ENCODE measurements at regions not wholly inside any gene's neighbourhood (a gene's known extent, or its start where the extent isn't known, plus 50 kb on each side); places are given as distances from the start of the nearest gene placed in this dataset.

GRCh38 chr6:22825210-22825609, 255.8 kb downstream of the HDGFL1 start:
- dilution Hi-C loops (cut with MboI; ENCODE audit: extremely low pct_ligation_motif_present, low sequenced_read_pairs) (no loop called here), intact Hi-C loops (cut with micrococcal nuclease) (loop anchor here (5.0 to 10.0 kb wide), 5 partner anchors 503 to 1948 kb away; no protein-coding TSS in a partner anchor)
- Histone ChIP-seq H2AFZ (ENCODE audit: low read depth, low read length) (no peak overlapping the region), H3K9me3 (replicated peaks; ENCODE audit: control insufficient read depth, insufficient read depth, low read length) (no peaks in the 10 kb centered on the region), H4K20me1 (replicated peaks; ENCODE audit: control insufficient read depth, extremely low read depth, insufficient read depth, low read length) (no peaks in the 10 kb centered on the region), H3K4me2 (ENCODE audit: insufficient read depth, low read length) (no peak overlapping the region), H3K27me3 (ENCODE audit: control insufficient read depth in 2 of 2, insufficient read depth in 2 of 2, low read length in 2 of 2) (no peaks in the 10 kb centered on the region), H3K9ac (replicated peaks; ENCODE audit: extremely low read depth, insufficient read depth, low read length) (no peak overlapping the region), H3K27ac (ENCODE audit: insufficient read depth, low read depth, low read length) (no peak overlapping the region), H3K36me3 (ENCODE audit: control insufficient read depth in 2 of 2, extremely low read depth in 1 of 2, insufficient read depth in 2 of 2, low read length in 2 of 2) (no peaks in the 10 kb centered on the region), H3K79me2 (ENCODE audit: control insufficient read depth, insufficient read depth, low read length) (no peaks in the 10 kb centered on the region), H3K4me3 (replicated peaks in 1 of 3; ENCODE audit: insufficient read depth in 1 of 3, low read depth in 1 of 3, low read length in 3 of 3) (no peak overlapping the region), H3K4me1 (ENCODE audit: control insufficient read depth, extremely low read depth, insufficient read depth, low read length) (peaks cover 31% of the 10 kb centered on the region), H3K9me1 (replicated peaks; ENCODE audit: control insufficient read depth, extremely low read depth, insufficient read depth, low read length) (no peaks in the 10 kb centered on the region)
- DNase-seq (ENCODE audit: low read depth, low spot score) = no peak
- TF ChIP-seq CTCF (IDR thresholded peaks at IDR 0.05; ENCODE audit: extremely low read depth in 1 of 2, insufficient read depth in 1 of 2, low read depth in 1 of 2, low read length in 2 of 2) (no peak), GATA2 (IDR thresholded peaks at IDR 0.05; ENCODE audit: insufficient read depth, insufficient read length, low read depth, low read length) (no peak), EZH2 (IDR thresholded peaks at IDR 0.05; ENCODE audit: borderline replicate concordance, low read depth, low read length, severe bottlenecking) (no peak), JUN (IDR thresholded peaks at IDR 0.05; ENCODE audit: borderline replicate concordance, insufficient read depth, insufficient read length, low read depth) (no peak), MYC (IDR thresholded peaks at IDR 0.05; ENCODE audit: low read depth, low read length) (no peak), FOS (IDR thresholded peaks at IDR 0.05; ENCODE audit: borderline replicate concordance, insufficient read depth, low read length) (no peak), POLR2A (IDR thresholded peaks at IDR 0.05; ENCODE audit: low read depth, low read length) (no peak), POLR2AphosphoS5 (IDR thresholded peaks at IDR 0.05; ENCODE audit: insufficient read depth, low read depth, low read length) (no peak)
- TF ChIP-seq, protein P1, sequence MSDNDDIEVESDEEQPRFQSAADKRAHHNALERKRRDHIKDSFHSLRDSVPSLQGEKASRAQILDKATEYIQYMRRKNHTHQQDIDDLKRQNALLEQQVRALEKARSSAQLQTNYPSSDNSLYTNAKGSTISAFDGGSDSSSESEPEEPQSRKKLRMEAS (IDR thresholded peaks at IDR 0.05; ENCODE audit: insufficient read depth, insufficient read length) = no peak
- ChIA-PET CTCF (interaction anchor here (1.2 kb wide), 1 partner anchor 1236 kb away, joined by 3 read pairs; no protein-coding TSS in a partner anchor), POLR2A (interaction anchor here (0.6 kb wide), 1 partner anchor 1237 kb away, joined by 11 read pairs; no protein-coding TSS in a partner anchor)
- FAIRE-seq = no peak
- no TSS peak for BruUV-seq (replicated peaks)
